Aorta (tissue), 5 donors: ENCODE measurements at regions not wholly inside any gene's neighbourhood (a gene's known extent, or its start where the extent isn't known, plus 50 kb on each side); places are given as distances from the start of the nearest gene placed in this dataset.

Source experiments
- ATAC-seq: fragments of 200-7000 bp; cut with Tn5 transposase; one replicate; pipeline ENCODE4 v1.9.1; 2022; ENCODE audit warnings: moderate library complexity; ENCODE audit not compliant: low FRiP score
- DNase-seq, 2 donors: peaks; one replicate each; pipeline ENCODE4 v3.0.0-alpha.2; 2020
- H3K27ac ChIP-seq, 2 donors: one replicate each; pipeline ENCODE4 v1.5.1; 2013; ENCODE audit warnings: low read length in 2 of 2, mild to moderate bottlenecking in 2 of 2, moderate library complexity in 2 of 2, control low read depth in 1 of 2, inconsistent platforms in 1 of 2, low read depth in 1 of 2
- H3K27me3 ChIP-seq, 2 donors: one replicate each; pipeline ENCODE4 v1.6.1; 2013; ENCODE audit warnings: control low read depth in 1 of 2, low read length in 1 of 2, mild to moderate bottlenecking in 1 of 2, moderate library complexity in 1 of 2; ENCODE audit not compliant: insufficient read depth in 2 of 2, control insufficient read depth in 1 of 2
- H3K36me3 ChIP-seq, 2 donors: one replicate each; pipeline ENCODE4 v1.6.1; 2013; ENCODE audit warnings: control low read depth in 1 of 2, low read length in 1 of 2, mild to moderate bottlenecking in 1 of 2; ENCODE audit not compliant: insufficient read depth in 2 of 2, control insufficient read depth in 1 of 2
- H3K4me1 ChIP-seq, 2 donors: one replicate each; pipeline ENCODE4 v1.6.1; 2013; ENCODE audit warnings: low read length in 2 of 2, control low read depth in 1 of 2, mild to moderate bottlenecking in 1 of 2, moderate library complexity in 1 of 2; ENCODE audit not compliant: insufficient read depth in 2 of 2, control insufficient read depth in 1 of 2
- H3K4me3 ChIP-seq, 2 donors: one replicate each; pipeline ENCODE4 v1.5.1; 2013; ENCODE audit warnings: low read length in 2 of 2, control low read depth in 1 of 2, mild to moderate bottlenecking in 1 of 2
- H3K9me3 ChIP-seq: one replicate; pipeline ENCODE4 v1.6.1; 2013; ENCODE audit warnings: mild to moderate bottlenecking, low read length; ENCODE audit not compliant: control insufficient read depth
- WGBS, 2 donors: extraction: QIAGEN DNeasy Blood & Tissue Kit; methylation state at CpG; one replicate each; pipeline ENCODE4 v1.1.7; 2013; 5-methylcytosine and 5-hydroxymethylcytosine counted together
- intact Hi-C, 2 donors: fragments of 100-400 bp; cut with DNase I; formaldehyde crosslinking; loops; one replicate each; pipeline versions ENCODE4 v1.14.2 to v1.15.0; 2022
- donor health status: healthy with polysubstance abuse.
- donor health status: Bipolar disorder and iron deficiency.
- donor health status: DM: no; HTN: no; CAD: no.
- donor health status: DM: no; HTN: no; CAD: no.
- donor health status: DM: yes; HTN: yes; CAD: no.

DNA sequence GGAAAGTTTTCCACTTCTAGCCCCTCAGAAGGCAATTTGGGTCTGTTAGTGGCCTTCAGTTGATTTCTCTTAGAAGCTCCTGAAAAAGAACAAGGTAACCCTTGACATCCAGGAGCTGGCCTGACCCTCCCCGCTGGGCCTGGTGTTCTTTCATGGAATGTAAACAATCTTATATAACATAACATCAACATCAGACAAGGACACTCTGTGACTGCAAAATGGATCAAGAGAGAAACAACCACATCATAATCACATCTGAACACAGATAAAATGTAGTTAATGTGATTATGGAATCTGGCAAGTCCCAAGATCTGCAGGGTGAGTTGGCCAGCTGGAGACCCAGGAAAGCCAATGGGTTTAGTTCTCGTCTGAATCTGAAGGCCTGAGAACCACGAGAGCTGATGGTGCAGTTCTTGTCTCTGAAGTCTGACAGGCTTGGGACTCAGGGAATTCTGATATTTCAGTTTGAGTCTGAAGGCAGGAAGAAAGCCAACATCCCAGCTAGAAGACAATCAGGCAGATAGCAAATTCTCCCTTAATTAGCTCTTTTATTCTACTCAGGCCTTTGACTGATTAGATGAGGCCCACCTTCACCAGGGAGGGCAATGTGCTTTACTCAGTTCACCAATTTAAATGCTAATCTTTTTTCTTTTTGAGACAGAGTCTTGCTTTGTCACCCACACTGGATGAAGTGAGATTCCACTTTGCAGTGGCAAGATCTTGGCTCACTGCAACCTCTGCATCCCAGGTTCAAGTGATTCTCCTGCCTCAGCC lies 91.4 kb upstream of the NAMPT start:
- Histone ChIP-seq H3K9me3 (no peaks in the 10 kb centered on the region), H3K27me3 (no peaks in the 10 kb centered on the region), H3K27ac (no peak overlapping the region), H3K36me3 (no peaks in the 10 kb centered on the region), H3K4me1 (no peaks in the 10 kb centered on the region), H3K4me3 (no peak overlapping the region)
- WGBS, 2 donors = 55 to 58% methylated on average over 3 of the region's 3 CpGs
- DNase-seq = no peak
- intact Hi-C loops = no loop called here
- no peak for ATAC-seq

DNA sequence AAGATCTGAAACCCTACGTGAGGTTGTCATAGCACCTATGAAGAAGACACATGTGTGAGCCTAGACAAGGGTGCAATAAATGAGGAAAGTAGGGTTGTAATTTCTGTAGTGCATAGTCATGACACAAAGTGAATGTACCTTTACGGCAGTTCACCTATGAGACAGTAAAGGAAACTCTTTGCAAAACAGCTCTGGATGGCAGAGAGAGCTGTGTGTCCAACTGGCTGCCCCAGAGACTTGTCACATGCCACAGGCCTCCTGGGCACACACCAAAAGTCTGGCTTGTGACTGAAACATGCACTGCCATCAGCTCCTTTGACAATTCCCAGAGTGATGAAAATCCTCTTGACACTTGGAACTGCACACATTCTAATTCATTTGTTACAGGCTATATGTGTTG lies 90.7 kb upstream of the NAMPT start:
- Histone ChIP-seq H3K4me3 (no peak overlapping the region), H3K4me1 (no peaks in the 10 kb centered on the region), H3K27ac (no peak overlapping the region), H3K27me3 (no peaks in the 10 kb centered on the region), H3K36me3 (no peaks in the 10 kb centered on the region), H3K9me3 (no peaks in the 10 kb centered on the region)
- 89 to 93% methylated on average over 2 of the region's 2 CpGs for WGBS, 2 donors
- DNase-seq (no peak), ATAC-seq (no peak)
- intact Hi-C loops = no loop called here

- ATAC-seq = no peak
- H3K36me3 ChIP-seq = no peaks in the 10 kb centered on the region
- H3K27me3 ChIP-seq = no peaks in the 10 kb centered on the region
- intact Hi-C loops = no loop called here
- no peaks in the 10 kb centered on the region for H3K4me1 ChIP-seq
- no peaks in the 10 kb centered on the region for H3K9me3 ChIP-seq
- H3K27ac ChIP-seq = no peak overlapping the region
- WGBS, 2 donors = 87 to 90% methylated on average over 1 of the region's 1 CpG
- H3K4me3 ChIP-seq = no peak overlapping the region
- DNase-seq = no peak
Observed at GRCh38 chr7:106374437-106374836, 89.7 kb upstream of the NAMPT start.

DNA sequence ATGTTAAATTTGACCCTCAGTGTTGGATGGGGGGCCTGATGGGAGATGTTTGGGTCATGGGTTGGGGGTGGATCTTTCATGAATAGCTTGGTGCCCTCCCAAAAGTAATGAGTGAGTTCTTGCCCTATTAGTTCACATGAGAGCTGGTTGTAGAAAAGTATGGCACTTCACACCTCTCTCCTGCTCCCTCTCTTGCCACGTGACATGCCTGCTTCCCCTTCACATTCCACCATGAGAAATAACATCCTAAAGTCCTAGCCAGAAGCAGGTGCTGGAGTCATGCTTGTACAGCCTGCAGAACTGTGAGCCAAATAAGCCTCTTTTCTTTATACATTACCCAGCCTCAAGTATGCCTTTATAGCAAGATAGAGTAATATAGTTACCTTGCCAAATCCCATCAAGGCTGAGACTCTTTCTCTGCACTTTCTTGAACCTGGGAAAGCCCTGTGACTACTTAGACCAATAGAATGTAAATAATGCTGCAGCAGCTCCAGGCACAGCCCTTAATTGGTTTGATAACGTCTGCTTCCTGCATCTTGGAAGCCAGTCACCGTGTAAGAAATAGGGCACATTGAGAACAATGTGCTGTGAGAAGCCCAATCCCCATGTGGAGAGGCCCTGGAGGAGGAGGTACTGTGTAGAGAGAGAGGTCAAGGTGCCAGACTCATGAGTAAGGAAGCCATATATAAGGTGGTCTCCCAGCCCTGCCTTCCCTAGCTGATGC lies 88.0 kb upstream of the NAMPT start:
- Histone ChIP-seq H3K36me3 (no peaks in the 10 kb centered on the region), H3K27me3 (no peaks in the 10 kb centered on the region), H3K4me1 (no peaks in the 10 kb centered on the region), H3K4me3 (no peak overlapping the region), H3K9me3 (no peaks in the 10 kb centered on the region), H3K27ac (no peak overlapping the region)
- DNase-seq (no peak), ATAC-seq (no peak)
- WGBS, 2 donors = 32 to 42% methylated on average over 3 of the region's 3 CpGs
- intact Hi-C loops = no loop called here

DNA sequence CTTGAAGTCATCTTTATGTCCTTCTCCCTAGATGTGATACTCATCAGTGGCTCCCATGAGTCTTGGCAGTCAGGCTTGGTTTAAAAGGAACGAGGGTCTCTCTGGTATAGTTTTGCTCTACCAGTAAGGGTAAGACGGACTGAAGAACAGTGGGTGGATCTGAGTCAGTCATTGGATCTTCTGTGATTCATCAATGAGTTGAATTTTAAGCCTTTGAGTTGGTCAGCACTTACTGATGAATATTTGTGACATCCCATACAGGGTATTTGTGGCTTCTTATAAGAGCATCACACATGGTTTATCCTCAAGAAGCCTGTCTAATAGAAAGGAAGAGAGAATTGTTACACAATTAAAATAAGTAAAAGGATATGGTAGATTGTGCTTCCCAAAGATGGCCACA lies 87.3 kb upstream of the NAMPT start:
- Histone ChIP-seq H3K4me3 (no peak overlapping the region), H3K27ac (no peak overlapping the region), H3K36me3 (no peaks in the 10 kb centered on the region), H3K9me3 (no peaks in the 10 kb centered on the region), H3K4me1 (no peaks in the 10 kb centered on the region), H3K27me3 (no peaks in the 10 kb centered on the region)
- WGBS, 2 donors = 77 to 92% methylated on average over 2 of the region's 2 CpGs
- DNase-seq = no peak
- intact Hi-C loops = no loop called here
- no peak for ATAC-seq

DNA sequence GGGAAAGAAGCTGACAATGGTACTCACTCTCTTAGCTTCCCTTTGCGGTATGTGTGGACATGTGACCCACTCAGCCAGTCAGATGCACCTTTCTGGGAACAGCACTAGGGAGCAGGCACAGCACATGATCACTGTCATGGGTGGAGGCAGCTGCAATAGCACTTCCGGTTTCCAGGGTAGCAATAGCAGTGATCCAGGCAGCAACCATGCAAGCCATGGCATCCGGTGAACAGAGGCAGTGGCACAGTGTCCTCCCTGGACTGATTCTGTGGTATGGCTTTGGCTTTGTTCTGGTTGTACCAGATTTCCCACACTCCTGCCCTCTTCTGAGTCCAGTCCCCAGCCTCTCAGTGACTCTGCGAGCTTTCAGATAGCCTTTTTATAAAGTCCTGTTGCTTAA lies 86.8 kb upstream of the NAMPT start:
- H3K4me3 ChIP-seq = no peak overlapping the region
- no peak overlapping the region for H3K27ac ChIP-seq
- 87 to 88% methylated on average over 4 of the region's 4 CpGs for WGBS, 2 donors
- no peaks in the 10 kb centered on the region for H3K4me1 ChIP-seq
- DNase-seq = peak in 1 of 2 donors; percentile 83
- no peaks in the 10 kb centered on the region for H3K36me3 ChIP-seq
- no peaks in the 10 kb centered on the region for H3K27me3 ChIP-seq
- ATAC-seq = no peak
- intact Hi-C loops = no loop called here
- H3K9me3 ChIP-seq = no peaks in the 10 kb centered on the region

- Histone ChIP-seq H3K4me1 (no peaks in the 10 kb centered on the region), H3K4me3 (no peak overlapping the region), H3K27me3 (no peaks in the 10 kb centered on the region), H3K9me3 (no peaks in the 10 kb centered on the region), H3K36me3 (no peaks in the 10 kb centered on the region), H3K27ac (no peak overlapping the region)
- WGBS, 2 donors = 90 to 94% methylated on average over 10 of the region's 10 CpGs
- DNase-seq = no peak
- intact Hi-C loops = no loop called here
- no peak for ATAC-seq
Observed at GRCh38 chr7:106370542-106370941, 85.8 kb upstream of the NAMPT start.

DNA sequence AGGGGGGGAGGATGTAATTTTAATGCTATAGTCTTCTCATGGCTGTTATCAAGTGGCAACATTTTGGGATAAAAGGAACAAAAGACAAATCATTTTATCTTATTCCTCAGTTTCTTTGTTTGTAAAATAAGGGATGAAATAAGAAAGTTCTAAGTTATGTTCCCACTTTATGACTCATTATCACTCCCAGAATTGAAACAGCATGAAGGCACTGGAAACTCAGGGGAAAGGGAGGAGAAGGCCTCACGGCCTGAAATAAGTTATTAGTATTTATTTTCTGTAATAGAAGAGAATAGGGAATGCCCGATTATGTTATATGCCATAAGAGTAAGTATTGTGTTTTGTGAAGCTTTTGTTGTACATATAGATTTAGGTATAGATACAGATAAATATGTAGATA lies 85.0 kb upstream of the NAMPT start:
- Histone ChIP-seq H3K4me1 (no peaks in the 10 kb centered on the region), H3K27ac (no peak overlapping the region), H3K9me3 (no peaks in the 10 kb centered on the region), H3K27me3 (no peaks in the 10 kb centered on the region), H3K36me3 (no peaks in the 10 kb centered on the region), H3K4me3 (no peak overlapping the region)
- intact Hi-C loops = no loop called here
- 83 to 88% methylated on average over 2 of the region's 2 CpGs for WGBS, 2 donors
- ATAC-seq (no peak), DNase-seq (no peak)

DNA sequence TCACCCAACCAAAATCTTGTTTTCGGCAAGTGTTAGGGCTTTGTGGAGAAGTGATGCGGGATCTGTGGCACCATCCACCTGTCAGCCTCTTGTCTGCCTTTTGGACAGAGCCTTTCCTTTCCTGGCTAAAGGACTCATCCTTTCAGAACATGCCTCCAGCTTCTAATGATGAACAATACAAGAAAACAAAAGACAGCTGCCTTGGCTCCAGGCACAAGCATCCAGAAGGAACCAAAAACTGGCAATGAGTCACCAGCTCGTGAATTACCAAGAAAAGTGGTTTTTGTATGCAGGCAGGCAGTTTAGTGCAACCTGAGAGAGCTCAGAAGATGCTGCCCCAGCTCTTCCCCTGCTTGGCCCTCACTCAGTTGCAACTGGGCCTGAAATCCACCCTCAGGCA lies 84.6 kb upstream of the NAMPT start:
- no peak for ATAC-seq
- Histone ChIP-seq H3K36me3 (no peaks in the 10 kb centered on the region), H3K4me1 (no peaks in the 10 kb centered on the region), H3K27me3 (no peaks in the 10 kb centered on the region), H3K4me3 (no peak overlapping the region), H3K27ac (no peak overlapping the region), H3K9me3 (no peaks in the 10 kb centered on the region)
- intact Hi-C loops = no loop called here
- WGBS, 2 donors = 74% methylated on average over 3 of the region's 3 CpGs
- no peak for DNase-seq
